BJ (cell line): ENCODE measurements at regions not wholly inside any gene's neighbourhood (a gene's known extent, or its start where the extent isn't known, plus 50 kb on each side); places are given as distances from the start of the nearest gene placed in this dataset.

Experiments
- CTCF ChIA-PET: fragments of 350-600 bp; formaldehyde crosslinking; extraction: SDS; loops from one replicate; lab custom pipeline; 2021; ENCODE audit warnings: antibody characterized with exemption, inconsistent platforms; lab: Yijun Ruan, JAX
- POLR2A ChIA-PET: fragments of 300-600 bp; sonication (Branson Sonifier 250); formaldehyde crosslinking; extraction: SDS; loops from one replicate; lab custom pipeline; 2021; ENCODE audit warnings: antibody characterized with exemption; lab: Charles Lee
- DNase-seq: peaks from one replicate; pipeline ENCODE4 v3.0.0-alpha.2; 2011; ENCODE audit warnings: low read depth
- H3K27me3 ChIP-seq: 2 replicates; pipeline ENCODE4 v1.6.0; 2011; ENCODE audit warnings: low read length; ENCODE audit not compliant: control insufficient read depth, insufficient read depth
- H3K36me3 ChIP-seq: 2 replicates; pipeline ENCODE4 v1.5.1; 2011; ENCODE audit warnings: low read length; ENCODE audit not compliant: control insufficient read depth, insufficient read depth
- H3K4me3 ChIP-seq: 2 replicates; pipeline ENCODE4 v1.5.1; 2011; ENCODE audit warnings: low read depth, mild to moderate bottlenecking, control low read depth, low read length
- CTCF ChIP-seq: IDR thresholded peaks from 2 replicates; pipeline ENCODE4 v1.5.1; 2011; ENCODE audit warnings: low read depth, mild to moderate bottlenecking, control low read depth, inconsistent platforms, low read length, moderate library complexity; ENCODE audit not compliant: insufficient read depth

DNA sequence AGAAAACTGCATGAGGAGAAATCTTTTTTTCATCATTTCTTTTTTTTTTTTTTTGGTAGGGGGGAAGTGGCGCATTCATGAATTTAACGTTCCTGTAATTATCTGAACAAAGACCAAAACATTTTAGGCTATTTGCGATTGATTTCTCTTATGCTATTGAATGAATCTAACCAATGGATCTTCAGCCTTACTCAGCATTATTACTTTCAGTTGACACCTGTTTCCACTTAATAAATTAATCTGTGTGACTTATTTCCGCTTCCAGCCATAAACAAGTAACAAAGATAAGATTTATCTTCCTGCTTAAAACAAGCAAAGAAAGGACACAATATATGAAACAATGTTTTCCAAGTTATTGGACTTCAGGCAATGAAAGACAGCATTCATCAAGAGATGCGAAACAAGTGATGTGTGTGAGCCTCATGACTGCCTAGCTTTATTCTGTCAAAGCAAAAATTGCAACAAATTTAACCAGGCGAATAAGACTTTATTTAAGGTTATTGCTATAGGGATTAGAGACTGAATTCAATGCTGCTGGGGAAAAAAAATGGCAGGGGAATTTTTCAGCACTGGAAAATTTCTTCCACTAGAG lies 1026.9 kb downstream of the LRFN5 start:
- H3K27me3 ChIP-seq, result no peaks in the 10 kb centered on the region
- ChIA-PET POLR2A (no interaction called here), CTCF (no interaction called here)
- no peak for TF ChIP-seq CTCF
- DNase-seq, result no peak
- no peaks in the 10 kb centered on the region for H3K36me3 ChIP-seq
- H3K4me3 ChIP-seq, result no peak overlapping the region

GRCh38 chr14:42629553-42629952 lies 1022.9 kb downstream of the LRFN5 start:
- DNase-seq, result no peak
- no peaks in the 10 kb centered on the region for H3K36me3 ChIP-seq
- CTCF ChIA-PET, result no interaction called here
- POLR2A ChIA-PET, result no interaction called here
- no peak for TF ChIP-seq CTCF
- H3K27me3 ChIP-seq, result no peaks in the 10 kb centered on the region
- no peak overlapping the region for H3K4me3 ChIP-seq

- POLR2A ChIA-PET, result no interaction called here
- no peak for TF ChIP-seq CTCF
- Histone ChIP-seq H3K27me3 (no peaks in the 10 kb centered on the region), H3K36me3 (no peaks in the 10 kb centered on the region), H3K4me3 (no peak overlapping the region)
- no peak for DNase-seq
- CTCF ChIA-PET, result no interaction called here
Observed at GRCh38 chr14:42628602-42629001, 1021.9 kb downstream of the LRFN5 start.

DNA sequence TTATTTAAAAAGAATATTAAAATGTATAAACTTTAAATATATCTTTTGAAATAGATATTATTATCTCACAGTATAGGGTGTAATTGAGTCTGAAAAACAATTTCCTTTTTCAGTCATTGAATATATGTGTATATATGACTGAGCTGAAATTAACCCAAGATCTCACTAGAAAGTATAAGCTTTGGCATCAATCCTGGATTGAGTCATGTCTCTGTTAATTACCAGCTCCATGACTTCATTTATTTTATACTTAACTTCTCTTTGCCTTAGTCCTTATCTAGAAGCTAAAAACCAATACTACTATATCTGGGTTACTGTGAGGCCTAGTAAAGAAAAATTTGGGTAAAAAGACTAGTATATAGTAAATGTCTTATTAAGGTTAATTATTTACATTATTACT lies 1020.3 kb downstream of the LRFN5 start:
- POLR2A ChIA-PET, result no interaction called here
- TF ChIP-seq CTCF, result no peak
- DNase-seq, result no peak
- H3K36me3 ChIP-seq, result no peaks in the 10 kb centered on the region
- no peaks in the 10 kb centered on the region for H3K27me3 ChIP-seq
- CTCF ChIA-PET, result no interaction called here
- H3K4me3 ChIP-seq, result no peak overlapping the region

DNA sequence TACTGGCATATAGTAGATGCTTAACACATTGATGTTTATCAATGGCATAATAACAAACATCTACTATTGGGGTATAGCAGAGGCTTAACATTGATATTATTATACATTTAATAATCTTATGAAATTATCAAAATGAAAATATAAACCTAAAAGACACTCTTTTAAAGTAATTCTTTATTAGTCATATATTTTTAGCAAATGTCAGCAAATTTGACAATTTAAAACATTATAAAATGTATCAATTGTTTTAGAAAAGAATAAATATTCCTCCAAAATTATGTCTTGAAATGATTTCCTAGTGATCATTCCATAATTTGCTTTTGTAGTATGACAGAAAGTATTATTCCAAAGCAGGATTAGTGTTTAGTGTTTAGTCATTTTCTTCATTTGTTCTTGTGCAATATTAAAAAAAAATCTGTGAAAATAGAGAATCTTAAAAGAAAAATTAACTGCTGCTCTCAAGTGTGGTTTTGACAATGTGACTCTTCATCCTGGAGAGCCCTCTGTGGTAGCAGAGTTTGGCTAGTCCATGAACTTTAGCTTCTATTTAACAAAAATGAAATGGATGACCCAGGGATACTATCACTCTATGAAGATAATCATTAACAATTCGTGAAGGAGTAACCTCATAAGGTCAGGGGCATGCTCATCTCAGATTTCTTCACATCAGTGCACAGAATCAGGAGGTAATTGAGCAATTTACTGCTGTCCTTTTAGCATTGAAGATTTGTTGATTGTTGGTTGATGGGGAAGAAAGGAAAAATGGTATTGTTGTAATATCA lies 1018.5 kb downstream of the LRFN5 start:
- no peaks in the 10 kb centered on the region for H3K27me3 ChIP-seq
- H3K36me3 ChIP-seq, result no peaks in the 10 kb centered on the region
- CTCF ChIA-PET, result no interaction called here
- POLR2A ChIA-PET, result no interaction called here
- TF ChIP-seq CTCF, result no peak
- H3K4me3 ChIP-seq, result no peak overlapping the region
- no peak for DNase-seq
